ENCODE measurements at regions not wholly inside any gene's neighbourhood (a gene's known extent, or its start where the extent isn't known, plus 50 kb on each side); places are given as distances from the start of the nearest gene placed in this dataset.

GRCh38 chr12:125492354-125493270 is 427.4 kb downstream of the AACS start:
- no peak for DNase-seq (ENCODE audit: low read depth)

GRCh38 chr12:125493704-125494308 is 428.6 kb downstream of the AACS start:
- no peak for DNase-seq (ENCODE audit: low read depth)

- DNase-seq (ENCODE audit: low read depth), result no peak
Observed at GRCh38 chr12:125503128-125503527, 437.9 kb downstream of the AACS start.

GRCh38 chr12:125509195-125509594 is 444.0 kb downstream of the AACS start:
- DNase-seq (ENCODE audit: low read depth), result no peak

- DNase-seq (ENCODE audit: low read depth), result no peak
Observed at GRCh38 chr12:125512541-125513298, 447.5 kb downstream of the AACS start.

- no peak for DNase-seq (ENCODE audit: low read depth)
Observed at GRCh38 chr12:125515887-125516286, 450.7 kb downstream of the AACS start.

- DNase-seq (ENCODE audit: low read depth), result no peak
Observed at GRCh38 chr12:125518074-125518473, 452.8 kb downstream of the AACS start.

GRCh38 chr12:125519026-125519651 is 453.9 kb downstream of the AACS start:
- DNase-seq (ENCODE audit: low read depth), result no peak

GRCh38 chr12:125525879-125526278 is 460.6 kb downstream of the AACS start:
- no peak for DNase-seq (ENCODE audit: low read depth)

- DNase-seq (ENCODE audit: low read depth), result no peak
Observed at GRCh38 chr12:125528281-125528680, 463.0 kb downstream of the AACS start.

- no peak for DNase-seq (ENCODE audit: low read depth)
Observed at GRCh38 chr12:125530201-125530600, 465.0 kb downstream of the AACS start.

- DNase-seq (ENCODE audit: low read depth), result no peak
Observed at GRCh38 chr12:125530876-125531275, 465.6 kb downstream of the AACS start.

GRCh38 chr12:125531574-125531973 is 466.3 kb downstream of the AACS start:
- DNase-seq (ENCODE audit: low read depth), result no peak

GRCh38 chr12:125533434-125534029 is 468.3 kb downstream of the AACS start:
- DNase-seq (ENCODE audit: low read depth), result no peak

GRCh38 chr12:125538401-125539199 is 473.4 kb downstream of the AACS start:
- no peak for DNase-seq (ENCODE audit: low read depth)

GRCh38 chr12:125540580-125541204 is 475.5 kb downstream of the AACS start:
- DNase-seq (ENCODE audit: low read depth), result no peak

- DNase-seq (ENCODE audit: low read depth), result no peak
Observed at GRCh38 chr12:125544960-125545359, 479.7 kb downstream of the AACS start.

GRCh38 chr12:125549171-125549570 is 483.9 kb downstream of the AACS start:
- DNase-seq (ENCODE audit: low read depth), result no peak

- DNase-seq (ENCODE audit: low read depth), result no peak
Observed at GRCh38 chr12:125549836-125550235, 484.6 kb downstream of the AACS start.

GRCh38 chr12:125552295-125552694 is 487.1 kb downstream of the AACS start:
- no peak for DNase-seq (ENCODE audit: low read depth)
